CD4-positive, alpha-beta T cell (primary cell): ENCODE measurements at regions not wholly inside any gene's neighbourhood (a gene's known extent, or its start where the extent isn't known, plus 50 kb on each side); places are given as distances from the start of the nearest gene placed in this dataset.

ENCODE experiments used
- ATAC-seq: fragments of 200-7000 bp; cut with Tn5 transposase; one replicate; pipeline ENCODE4 v1.10.0; 2022; ENCODE audit warnings: mild to moderate bottlenecking; ENCODE audit not compliant: poor library complexity
- CTCF ChIA-PET: fragments of 350-600 bp; sonication (Branson Sonifier 250); formaldehyde crosslinking; loops from one replicate; lab custom pipeline; 2021; ENCODE audit warnings: antibody characterized with exemption, inconsistent platforms; lab: Charles Lee
- POLR2A ChIA-PET: fragments of 350-600 bp; sonication (Branson Sonifier 250); formaldehyde crosslinking; loops from one replicate; lab custom pipeline; 2021; ENCODE audit warnings: antibody characterized with exemption, inconsistent platforms; lab: Charles Lee
- DNase-seq, 14 experiments: peaks; one replicate each; pipeline ENCODE4 v3.0.0-alpha.2; 2013 to 2020; ENCODE audit warnings: mixed read lengths in 2 of 14
- H3K27ac ChIP-seq, 2 donors: one replicate each; pipeline versions ENCODE4 v1.5.1 to v1.7.0; 2013; ENCODE audit warnings: low read length in 2 of 2, low read depth in 1 of 2, mild to moderate bottlenecking in 1 of 2
- H3K27me3 ChIP-seq, 2 experiments: 1 replicate in 1 of 2; 2 replicates in 1 of 2; pipeline versions ENCODE4 v1.6.1 to v1.7.0; 2013; ENCODE audit warnings: low read length in 2 of 2, control low read depth in 1 of 2, mild to moderate bottlenecking in 1 of 2, moderate library complexity in 1 of 2; ENCODE audit not compliant: insufficient read depth in 2 of 2, control insufficient read depth in 1 of 2
- H3K36me3 ChIP-seq: one replicate; pipeline ENCODE4 v1.6.1; 2013; ENCODE audit warnings: low read length, control low read depth; ENCODE audit not compliant: insufficient read depth
- H3K4me1 ChIP-seq: one replicate; pipeline ENCODE4 v1.6.1; 2013; ENCODE audit warnings: low read length, control low read depth; ENCODE audit not compliant: insufficient read depth
- H3K4me3 ChIP-seq: one replicate; pipeline ENCODE4 v1.5.1; 2013; ENCODE audit warnings: mild to moderate bottlenecking, low read length, moderate library complexity
- H3K9me3 ChIP-seq, 2 experiments: 1 replicate in 1 of 2; 2 replicates in 1 of 2; pipeline versions ENCODE4 v1.6.1 to v1.7.0; 2013; ENCODE audit warnings: low read length in 2 of 2, mild to moderate bottlenecking in 2 of 2, control low read depth in 1 of 2, moderate library complexity in 1 of 2; ENCODE audit not compliant: control insufficient read depth in 1 of 2, insufficient read depth in 1 of 2
- H3K27ac Mint-ChIP-seq: one replicate; pipeline ENCODE4 v1.8.0; 2020; ENCODE audit warnings: mixed read lengths
- H3K27me3 Mint-ChIP-seq: one replicate; pipeline ENCODE4 v1.8.0; 2021; ENCODE audit warnings: mixed read lengths
- H3K36me3 Mint-ChIP-seq: one replicate; pipeline ENCODE4 v1.8.0; 2021; ENCODE audit warnings: low read depth, mixed read lengths
- H3K4me1 Mint-ChIP-seq: one replicate; pipeline ENCODE4 v1.8.0; 2021; ENCODE audit warnings: low read depth, mixed read lengths
- H3K4me3 Mint-ChIP-seq: one replicate; pipeline ENCODE4 v1.8.0; 2020; ENCODE audit warnings: mild to moderate bottlenecking, mixed read lengths
- H3K9me3 Mint-ChIP-seq: one replicate; pipeline ENCODE4 v1.8.0; 2020; ENCODE audit warnings: mixed read lengths
- intact Hi-C, 2 experiments: fragments of 100-400 bp; cut with DNase I in 1 of 2; cut with micrococcal nuclease in 1 of 2; formaldehyde crosslinking; loops; one replicate each; pipeline versions ENCODE4 v1.15.1 to v1.9.0; 2023 to 2025; cut with DNase I, micrococcal nuclease
- TF ChIP-seq, protein P1 (sequence below): fragments of 200-600 bp; IDR thresholded peaks from one replicate; pipeline ENCODE4 v1.8.0; 2022; ENCODE audit warnings: antibody characterized with exemption, mild to moderate bottlenecking

DNA sequence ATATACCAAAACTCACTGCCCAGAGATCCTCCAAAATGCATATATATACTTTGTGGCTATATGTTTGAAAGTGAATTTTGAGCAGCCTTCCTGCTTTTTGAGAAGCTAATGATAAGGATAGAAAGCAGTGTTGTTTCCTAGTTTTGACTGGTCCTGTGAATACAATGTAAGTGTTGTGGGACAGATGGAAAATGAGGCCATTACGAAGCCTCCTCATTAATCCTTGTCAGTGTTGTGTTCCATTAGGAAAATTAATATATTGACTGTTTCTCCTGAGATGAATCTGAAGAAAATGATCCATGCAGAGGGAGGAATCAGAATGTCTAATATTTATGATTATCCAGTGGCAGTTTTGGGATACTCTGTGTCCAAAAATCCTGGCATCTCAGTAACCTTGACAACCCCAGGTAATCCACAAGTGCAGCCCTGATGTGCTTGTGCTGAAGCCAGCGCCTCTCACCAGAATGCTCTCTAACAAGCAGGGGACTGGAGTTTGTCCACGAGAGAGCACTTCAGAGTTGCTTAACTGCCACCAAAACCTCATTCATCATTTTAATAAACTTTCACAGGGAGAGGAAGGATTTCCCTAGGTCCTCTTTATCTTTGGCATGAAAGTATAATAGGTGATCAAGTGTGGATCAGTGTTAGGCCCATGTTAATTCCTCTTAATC lies 418.6 kb downstream of the CMPK2 start:
- H3K4me1 Mint-ChIP-seq, result no peaks in the 10 kb centered on the region
- no peak for ATAC-seq

DNA sequence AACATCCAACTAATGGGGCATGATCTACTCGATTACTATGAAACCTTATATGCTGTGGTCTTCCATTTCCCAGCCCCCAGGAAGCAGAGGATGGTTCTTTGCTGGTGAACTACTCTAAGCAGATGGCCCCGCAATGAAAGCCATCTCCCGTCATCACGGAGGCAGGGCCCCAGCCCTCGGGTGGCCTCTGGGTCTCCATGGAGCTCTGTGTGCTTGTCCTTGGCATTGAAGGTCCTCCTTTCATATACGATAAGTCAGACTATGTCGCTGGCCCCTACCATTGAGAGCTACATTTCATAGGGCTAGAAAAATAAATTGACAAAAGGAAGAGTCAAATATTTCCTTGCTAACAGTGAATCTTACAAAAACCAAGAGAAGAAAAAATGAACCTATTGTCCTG lies 416.8 kb downstream of the CMPK2 start:
- Mint-ChIP-seq H3K4me1 (no peaks in the 10 kb centered on the region), H3K27me3 (peaks cover 16% of the 10 kb centered on the region), H3K36me3 (no peaks in the 10 kb centered on the region), H3K9me3 (no peaks in the 10 kb centered on the region), H3K27ac (no peak overlapping the region), H3K4me3 (no peak overlapping the region)
- intact Hi-C loops, result no loop called here
- H3K4me1 ChIP-seq, result no peaks in the 10 kb centered on the region
- ATAC-seq (no peak), DNase-seq (no peak)
- no peaks in the 10 kb centered on the region for H3K36me3 ChIP-seq
- H3K27ac ChIP-seq, result no peak overlapping the region
- POLR2A ChIA-PET, result no interaction called here
- H3K4me3 ChIP-seq, result no peak overlapping the region
- peaks cover 0 to 4% of the 10 kb centered on the region in 2 experiments for H3K9me3 ChIP-seq
- peaks cover 0 to 4% of the 10 kb centered on the region in 2 experiments for H3K27me3 ChIP-seq
- CTCF ChIA-PET, result no interaction called here
- TF ChIP-seq, protein P1, sequence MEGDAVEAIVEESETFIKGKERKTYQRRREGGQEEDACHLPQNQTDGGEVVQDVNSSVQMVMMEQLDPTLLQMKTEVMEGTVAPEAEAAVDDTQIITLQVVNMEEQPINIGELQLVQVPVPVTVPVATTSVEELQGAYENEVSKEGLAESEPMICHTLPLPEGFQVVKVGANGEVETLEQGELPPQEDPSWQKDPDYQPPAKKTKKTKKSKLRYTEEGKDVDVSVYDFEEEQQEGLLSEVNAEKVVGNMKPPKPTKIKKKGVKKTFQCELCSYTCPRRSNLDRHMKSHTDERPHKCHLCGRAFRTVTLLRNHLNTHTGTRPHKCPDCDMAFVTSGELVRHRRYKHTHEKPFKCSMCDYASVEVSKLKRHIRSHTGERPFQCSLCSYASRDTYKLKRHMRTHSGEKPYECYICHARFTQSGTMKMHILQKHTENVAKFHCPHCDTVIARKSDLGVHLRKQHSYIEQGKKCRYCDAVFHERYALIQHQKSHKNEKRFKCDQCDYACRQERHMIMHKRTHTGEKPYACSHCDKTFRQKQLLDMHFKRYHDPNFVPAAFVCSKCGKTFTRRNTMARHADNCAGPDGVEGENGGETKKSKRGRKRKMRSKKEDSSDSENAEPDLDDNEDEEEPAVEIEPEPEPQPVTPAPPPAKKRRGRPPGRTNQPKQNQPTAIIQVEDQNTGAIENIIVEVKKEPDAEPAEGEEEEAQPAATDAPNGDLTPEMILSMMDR, result no peak

More for the DNA sequence above, 418.6 kb downstream of the CMPK2 start:
- H3K9me3 Mint-ChIP-seq, result no peaks in the 10 kb centered on the region
- H3K27ac Mint-ChIP-seq, result no peak overlapping the region
- no peak for DNase-seq
- peaks cover 16% of the 10 kb centered on the region for H3K27me3 Mint-ChIP-seq
- H3K4me3 Mint-ChIP-seq, result no peak overlapping the region
- Histone ChIP-seq H3K4me1 (no peaks in the 10 kb centered on the region), H3K4me3 (no peak overlapping the region), H3K9me3 (peaks cover 0 to 7% of the 10 kb centered on the region in 2 experiments), H3K27me3 (peaks cover 0 to 4% of the 10 kb centered on the region in 2 experiments), H3K36me3 (no peaks in the 10 kb centered on the region), H3K27ac (no peak overlapping the region)
- H3K36me3 Mint-ChIP-seq, result no peaks in the 10 kb centered on the region
- ChIA-PET POLR2A (no interaction called here), CTCF (no interaction called here)
- intact Hi-C loops, result no loop called here
- TF ChIP-seq, protein P1, result no peak

DNA sequence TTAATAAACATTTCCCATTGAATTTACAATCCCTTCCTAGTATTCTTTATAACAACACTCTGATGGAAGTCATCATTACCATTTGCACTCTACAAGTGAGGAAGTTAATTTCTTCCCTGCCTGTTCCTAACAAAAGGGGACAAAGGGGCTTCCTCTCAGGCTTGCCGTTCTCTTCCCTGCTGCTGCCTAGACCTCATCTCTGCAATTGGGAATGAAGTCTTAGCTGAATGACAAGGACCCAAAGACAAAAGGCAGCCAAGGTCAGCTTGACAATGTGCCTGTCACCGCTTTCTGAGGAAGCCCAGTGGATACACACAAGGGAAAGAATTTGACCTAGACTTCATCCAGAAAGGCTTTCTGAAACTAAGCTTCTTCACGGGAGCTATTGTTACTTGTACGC lies 416.4 kb downstream of the CMPK2 start:
- no peaks in the 10 kb centered on the region for H3K4me1 Mint-ChIP-seq
- H3K4me3 Mint-ChIP-seq, result no peak overlapping the region
- ChIA-PET POLR2A (no interaction called here), CTCF (no interaction called here)
- intact Hi-C loops, result no loop called here
- Histone ChIP-seq H3K4me3 (no peak overlapping the region), H3K27ac (no peak overlapping the region), H3K36me3 (no peaks in the 10 kb centered on the region), H3K27me3 (peaks cover 0 to 4% of the 10 kb centered on the region in 2 experiments), H3K9me3 (peaks cover 0 to 4% of the 10 kb centered on the region in 2 experiments), H3K4me1 (no peaks in the 10 kb centered on the region)
- DNase-seq (no peak), ATAC-seq (no peak)
- TF ChIP-seq, protein P1, result no peak
- no peaks in the 10 kb centered on the region for H3K9me3 Mint-ChIP-seq
- no peaks in the 10 kb centered on the region for H3K36me3 Mint-ChIP-seq
- peaks cover 16% of the 10 kb centered on the region for H3K27me3 Mint-ChIP-seq
- H3K27ac Mint-ChIP-seq, result no peak overlapping the region
